Loucy (cell line): ENCODE measurements at regions not wholly inside any gene's neighbourhood (a gene's known extent, or its start where the extent isn't known, plus 50 kb on each side); places are given as distances from the start of the nearest gene placed in this dataset.

Source experiments
- H2AFZ ChIP-seq: fragments of 200-600 bp; sonication (generic); 2 replicates; pipeline ENCODE4 v1.6.0; 2016; ENCODE audit warnings: antibody characterized with exemption, mild to moderate bottlenecking, low read length, moderate library complexity
- H3F3A ChIP-seq: fragments of 200-600 bp; 2 replicates; pipeline ENCODE4 v1.6.0; 2016; ENCODE audit warnings: antibody characterized with exemption, low read depth, mild to moderate bottlenecking
- H3K27me3 ChIP-seq: fragments of 200-600 bp; sonication (generic); 2 replicates; pipeline ENCODE4 v1.6.1; 2014; ENCODE audit warnings: low read length, mild to moderate bottlenecking; ENCODE audit not compliant: insufficient read depth, poor library complexity, severe bottlenecking
- H3K36me3 ChIP-seq: fragments of 200-600 bp; sonication (generic); 2 replicates; pipeline ENCODE4 v1.6.1; 2016; ENCODE audit warnings: low read length; ENCODE audit not compliant: insufficient read depth
- H3K4me1 ChIP-seq: fragments of 200-600 bp; sonication (generic); 2 replicates; pipeline ENCODE4 v1.5.1; 2014; ENCODE audit warnings: low read length, mild to moderate bottlenecking; ENCODE audit not compliant: insufficient read depth, poor library complexity, severe bottlenecking
- H3K4me2 ChIP-seq: fragments of 200-600 bp; sonication (generic); 2 replicates; pipeline ENCODE4 v1.6.0; 2014; ENCODE audit warnings: antibody characterized with exemption, low read length, low read depth, mild to moderate bottlenecking; ENCODE audit not compliant: poor library complexity, severe bottlenecking
- H3K4me3 ChIP-seq: fragments of 200-600 bp; sonication (generic); 2 replicates; pipeline ENCODE4 v1.5.1; 2014; ENCODE audit warnings: low read length, mild to moderate bottlenecking, mixed read lengths; ENCODE audit not compliant: poor library complexity, severe bottlenecking
- H3K79me2 ChIP-seq: fragments of 200-600 bp; sonication (generic); 2 replicates; pipeline ENCODE4 v1.6.1; 2014; ENCODE audit warnings: low read length; ENCODE audit not compliant: insufficient read depth
- H3K9ac ChIP-seq: fragments of 200-600 bp; sonication (generic); 2 replicates; pipeline ENCODE4 v1.6.0; 2014; ENCODE audit warnings: mild to moderate bottlenecking, low read depth, low read length, moderate library complexity; ENCODE audit not compliant: poor library complexity, severe bottlenecking
- H3K9me2 ChIP-seq: fragments of 200-600 bp; sonication (generic); replicated peaks from 2 replicates; pipeline ENCODE4 v1.6.1; 2016; ENCODE audit warnings: low read depth, low read length, mixed read lengths
- H3K9me3 ChIP-seq: fragments of 200-600 bp; sonication (generic); 2 replicates; pipeline ENCODE4 v1.6.1; 2014; ENCODE audit warnings: mild to moderate bottlenecking, antibody characterized with exemption, low read length, low read depth; ENCODE audit not compliant: insufficient read depth
- H4K20me1 ChIP-seq: fragments of 200-600 bp; sonication (generic); 2 replicates; pipeline ENCODE4 v1.6.0; 2014; ENCODE audit warnings: antibody characterized with exemption, low read length, mild to moderate bottlenecking; ENCODE audit not compliant: insufficient read depth, poor library complexity, severe bottlenecking
- EZH2phosphoT487 ChIP-seq: fragments of 200-600 bp; IDR thresholded peaks from 2 replicates; pipeline ENCODE4 v1.6.1; 2018; ENCODE audit warnings: antibody characterized with exemption, mild to moderate bottlenecking, moderate library complexity, borderline replicate concordance
- TF ChIP-seq, protein P1 (sequence below): fragments of 200-600 bp; sonication (generic); conservative IDR thresholded peaks from 2 replicates; pipeline ENCODE4 v1.5.1; 2014; ENCODE audit warnings: mild to moderate bottlenecking, antibody characterized with exemption, low read length

DNA sequence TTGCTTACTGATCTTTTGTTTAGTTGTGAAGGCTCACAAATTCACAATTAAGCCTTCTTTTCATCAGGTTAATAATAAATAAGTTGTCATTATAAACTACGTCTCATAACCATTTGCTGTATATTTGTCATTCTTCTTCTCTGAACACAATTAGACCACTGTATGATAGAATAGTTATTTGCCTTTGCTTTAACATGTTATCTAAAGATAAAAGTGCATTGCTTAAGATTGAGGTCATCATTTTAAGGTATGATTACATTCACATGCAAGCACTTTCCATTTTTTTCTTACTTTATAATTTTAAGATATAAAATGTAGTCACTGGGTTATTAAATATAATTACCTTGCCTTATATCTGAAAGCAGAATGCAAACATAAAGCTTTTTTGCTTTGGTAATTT, 80.1 kb upstream of the GLS start:
- Histone ChIP-seq H3K9ac (no peak overlapping the region), H3K4me1 (no peaks in the 10 kb centered on the region), H3F3A (no peaks in the 10 kb centered on the region), H3K79me2 (no peaks in the 10 kb centered on the region), H3K36me3 (no peaks in the 10 kb centered on the region), H4K20me1 (no peaks in the 10 kb centered on the region), H3K4me2 (no peak overlapping the region), H3K27me3 (no peaks in the 10 kb centered on the region), H3K4me3 (no peak overlapping the region), H3K9me2 (no peaks in the 10 kb centered on the region), H3K9me3 (no peaks in the 10 kb centered on the region), H2AFZ (peak overlapping the region; percentile 50; the same call in 1 of the 2 replicates)
- TF ChIP-seq, protein P1, sequence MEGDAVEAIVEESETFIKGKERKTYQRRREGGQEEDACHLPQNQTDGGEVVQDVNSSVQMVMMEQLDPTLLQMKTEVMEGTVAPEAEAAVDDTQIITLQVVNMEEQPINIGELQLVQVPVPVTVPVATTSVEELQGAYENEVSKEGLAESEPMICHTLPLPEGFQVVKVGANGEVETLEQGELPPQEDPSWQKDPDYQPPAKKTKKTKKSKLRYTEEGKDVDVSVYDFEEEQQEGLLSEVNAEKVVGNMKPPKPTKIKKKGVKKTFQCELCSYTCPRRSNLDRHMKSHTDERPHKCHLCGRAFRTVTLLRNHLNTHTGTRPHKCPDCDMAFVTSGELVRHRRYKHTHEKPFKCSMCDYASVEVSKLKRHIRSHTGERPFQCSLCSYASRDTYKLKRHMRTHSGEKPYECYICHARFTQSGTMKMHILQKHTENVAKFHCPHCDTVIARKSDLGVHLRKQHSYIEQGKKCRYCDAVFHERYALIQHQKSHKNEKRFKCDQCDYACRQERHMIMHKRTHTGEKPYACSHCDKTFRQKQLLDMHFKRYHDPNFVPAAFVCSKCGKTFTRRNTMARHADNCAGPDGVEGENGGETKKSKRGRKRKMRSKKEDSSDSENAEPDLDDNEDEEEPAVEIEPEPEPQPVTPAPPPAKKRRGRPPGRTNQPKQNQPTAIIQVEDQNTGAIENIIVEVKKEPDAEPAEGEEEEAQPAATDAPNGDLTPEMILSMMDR = no peak
- TF ChIP-seq EZH2phosphoT487 = no peak

DNA sequence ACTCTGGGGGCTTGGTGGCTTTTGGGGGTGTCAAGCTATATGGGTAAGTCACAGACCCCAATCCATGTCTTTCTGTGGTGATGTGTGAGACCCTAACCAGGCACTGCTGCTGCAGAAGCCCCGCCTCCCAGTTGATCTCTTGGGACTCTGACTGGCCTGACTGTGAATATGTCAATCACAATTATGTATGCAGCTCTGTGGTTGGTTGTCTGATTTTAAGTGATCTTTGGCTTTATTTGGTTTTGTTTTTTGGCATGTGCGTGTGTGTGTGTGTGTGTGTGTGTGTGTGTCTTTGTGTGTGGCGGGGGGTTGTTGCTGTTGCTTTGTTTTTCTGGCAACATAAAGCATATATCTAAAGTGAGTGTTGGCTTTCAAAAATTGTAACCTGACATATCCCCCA, 78.5 kb upstream of the GLS start:
- Histone ChIP-seq H3K9me3 (no peaks in the 10 kb centered on the region), H3F3A (no peaks in the 10 kb centered on the region), H2AFZ (no peak overlapping the region), H4K20me1 (no peaks in the 10 kb centered on the region), H3K79me2 (no peaks in the 10 kb centered on the region), H3K9ac (no peak overlapping the region), H3K4me1 (no peaks in the 10 kb centered on the region), H3K4me2 (no peak overlapping the region), H3K9me2 (no peaks in the 10 kb centered on the region), H3K36me3 (no peaks in the 10 kb centered on the region), H3K27me3 (no peaks in the 10 kb centered on the region), H3K4me3 (no peak overlapping the region)
- TF ChIP-seq, protein P1 = no peak
- no peak for TF ChIP-seq EZH2phosphoT487

DNA sequence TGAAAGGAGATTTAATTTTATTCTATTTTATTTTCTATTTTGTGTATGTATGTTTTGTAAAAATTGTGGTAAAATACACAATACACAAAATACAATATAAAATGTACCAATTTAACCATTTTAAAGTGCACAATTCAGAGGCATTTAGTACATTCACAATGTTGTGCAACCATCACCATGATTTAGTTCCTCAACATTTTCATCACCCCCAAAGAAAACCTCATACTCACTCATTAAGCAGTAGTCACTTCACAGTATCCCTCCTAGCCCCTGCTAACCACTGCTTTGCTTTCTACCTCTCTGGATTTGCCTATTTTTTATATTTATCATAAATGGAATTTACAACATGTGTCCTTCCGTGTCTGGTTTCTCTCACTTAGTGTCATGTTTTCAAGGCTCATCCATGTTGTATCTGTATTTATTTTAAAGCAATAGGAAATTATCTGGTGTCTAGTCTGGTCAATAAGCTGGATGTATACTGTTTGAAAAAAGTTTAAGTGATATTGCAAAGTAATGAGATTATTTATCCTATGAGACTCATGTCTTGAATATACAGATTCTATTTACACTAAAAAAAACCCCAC, 77.9 kb upstream of the GLS start:
- no peaks in the 10 kb centered on the region for H3K9me2 ChIP-seq
- no peak overlapping the region for H3K4me2 ChIP-seq
- H3K4me3 ChIP-seq = no peak overlapping the region
- H3F3A ChIP-seq = no peaks in the 10 kb centered on the region
- no peaks in the 10 kb centered on the region for H3K9me3 ChIP-seq
- no peaks in the 10 kb centered on the region for H3K36me3 ChIP-seq
- no peaks in the 10 kb centered on the region for H3K79me2 ChIP-seq
- H2AFZ ChIP-seq = no peak overlapping the region
- H4K20me1 ChIP-seq = no peaks in the 10 kb centered on the region
- no peaks in the 10 kb centered on the region for H3K4me1 ChIP-seq
- no peak for TF ChIP-seq EZH2phosphoT487
- TF ChIP-seq, protein P1 = no peak
- no peaks in the 10 kb centered on the region for H3K27me3 ChIP-seq
- no peak overlapping the region for H3K9ac ChIP-seq
